ENCODE measurements at regions not wholly inside any gene's neighbourhood (a gene's known extent, or its start where the extent isn't known, plus 50 kb on each side); places are given as distances from the start of the nearest gene placed in this dataset.
A peak's percentile ranks its signal among the peaks of the same experiment; 100 is the strongest.
"Not testable (repeated sequence)": the region's sequence is repeated elsewhere in the genome, so short reads cannot be mapped to it uniquely, and the experiment has no call there.

GRCh38 chr14:47917344-47917954 is 242.0 kb upstream of the MDGA2 start:
- peak; percentile 29 for DNase-seq (ENCODE audit: low read depth)
- in situ Hi-C loops (cut with HindIII; ENCODE audit: low pct_unique_long_range_greater_than_20kb, low sequenced_read_pairs), result no loop called here

GRCh38 chr14:47901141-47901540 is 225.7 kb upstream of the MDGA2 start:
- DNase-seq (ENCODE audit: low read depth); in situ Hi-C loops (cut with HindIII; ENCODE audit: low pct_unique_long_range_greater_than_20kb, low sequenced_read_pairs): not testable (repeated sequence)

- in situ Hi-C loops (cut with HindIII; ENCODE audit: low pct_unique_long_range_greater_than_20kb, low sequenced_read_pairs), result no loop called here
- DNase-seq (ENCODE audit: low read depth), result no peak
Observed at GRCh38 chr14:47899685-47900084, 224.3 kb upstream of the MDGA2 start.

GRCh38 chr14:47874350-47874749 is 198.9 kb upstream of the MDGA2 start:
- DNase-seq (ENCODE audit: low read depth), result no peak
- in situ Hi-C loops (cut with HindIII; ENCODE audit: low pct_unique_long_range_greater_than_20kb, low sequenced_read_pairs), result no loop called here

- DNase-seq (ENCODE audit: low read depth), result no peak
- in situ Hi-C loops (cut with HindIII; ENCODE audit: low pct_unique_long_range_greater_than_20kb, low sequenced_read_pairs), result no loop called here
Observed at GRCh38 chr14:47872588-47872987, 197.2 kb upstream of the MDGA2 start.

- DNase-seq (ENCODE audit: low read depth), result no peak
- in situ Hi-C loops (cut with HindIII; ENCODE audit: low pct_unique_long_range_greater_than_20kb, low sequenced_read_pairs), result no loop called here
Observed at GRCh38 chr14:47863441-47863840, 188.0 kb upstream of the MDGA2 start.

- DNase-seq (ENCODE audit: low read depth), result no peak
- in situ Hi-C loops (cut with HindIII; ENCODE audit: low pct_unique_long_range_greater_than_20kb, low sequenced_read_pairs), result no loop called here
Observed at GRCh38 chr14:47857646-47858045, 182.2 kb upstream of the MDGA2 start.

- DNase-seq (ENCODE audit: low read depth), result no peak
- in situ Hi-C loops (cut with HindIII; ENCODE audit: low pct_unique_long_range_greater_than_20kb, low sequenced_read_pairs), result no loop called here
Observed at GRCh38 chr14:47852278-47852677, 176.9 kb upstream of the MDGA2 start.

GRCh38 chr14:47846008-47846407 is 170.6 kb upstream of the MDGA2 start:
- in situ Hi-C loops (cut with HindIII; ENCODE audit: low pct_unique_long_range_greater_than_20kb, low sequenced_read_pairs), result no loop called here
- DNase-seq (ENCODE audit: low read depth), result no peak

- DNase-seq (ENCODE audit: low read depth), result no peak
- in situ Hi-C loops (cut with HindIII; ENCODE audit: low pct_unique_long_range_greater_than_20kb, low sequenced_read_pairs), result no loop called here
Observed at GRCh38 chr14:47843236-47843635, 167.8 kb upstream of the MDGA2 start.

- in situ Hi-C loops (cut with HindIII; ENCODE audit: low pct_unique_long_range_greater_than_20kb, low sequenced_read_pairs), result no loop called here
- peak; percentile 7 for DNase-seq (ENCODE audit: low read depth)
Observed at GRCh38 chr14:47833011-47833410, 157.6 kb upstream of the MDGA2 start.

- in situ Hi-C loops (cut with HindIII; ENCODE audit: low pct_unique_long_range_greater_than_20kb, low sequenced_read_pairs), result no loop called here
- no peak for DNase-seq (ENCODE audit: low read depth)
Observed at GRCh38 chr14:47826809-47827208, 151.4 kb upstream of the MDGA2 start.

GRCh38 chr14:47822326-47822725 is 146.9 kb upstream of the MDGA2 start:
- DNase-seq (ENCODE audit: low read depth), result no peak
- in situ Hi-C loops (cut with HindIII; ENCODE audit: low pct_unique_long_range_greater_than_20kb, low sequenced_read_pairs), result no loop called here

GRCh38 chr14:47821135-47821534 is 145.7 kb upstream of the MDGA2 start:
- in situ Hi-C loops (cut with HindIII; ENCODE audit: low pct_unique_long_range_greater_than_20kb, low sequenced_read_pairs), result no loop called here
- DNase-seq (ENCODE audit: low read depth), result no peak

GRCh38 chr14:47790477-47790876 is 115.1 kb upstream of the MDGA2 start:
- DNase-seq (ENCODE audit: low read depth), result no peak
- in situ Hi-C loops (cut with HindIII; ENCODE audit: low pct_unique_long_range_greater_than_20kb, low sequenced_read_pairs), result no loop called here

GRCh38 chr14:47785058-47785457 is 109.7 kb upstream of the MDGA2 start:
- DNase-seq (ENCODE audit: low read depth), result no peak
- in situ Hi-C loops (cut with HindIII; ENCODE audit: low pct_unique_long_range_greater_than_20kb, low sequenced_read_pairs), result no loop called here

- in situ Hi-C loops (cut with HindIII; ENCODE audit: low pct_unique_long_range_greater_than_20kb, low sequenced_read_pairs), result no loop called here
- no peak for DNase-seq (ENCODE audit: low read depth)
Observed at GRCh38 chr14:47778631-47779030, 103.2 kb upstream of the MDGA2 start.

GRCh38 chr14:47772652-47773051 is 97.2 kb upstream of the MDGA2 start:
- in situ Hi-C loops (cut with HindIII; ENCODE audit: low pct_unique_long_range_greater_than_20kb, low sequenced_read_pairs), result no loop called here
- no peak for DNase-seq (ENCODE audit: low read depth)

- in situ Hi-C loops (cut with HindIII; ENCODE audit: low pct_unique_long_range_greater_than_20kb, low sequenced_read_pairs), result no loop called here
Observed at GRCh38 chr14:47763188-47763854, 87.9 kb upstream of the MDGA2 start.

GRCh38 chr14:47746986-47747385 is 71.6 kb upstream of the MDGA2 start:
- no peak for DNase-seq (ENCODE audit: low read depth)
- in situ Hi-C loops (cut with HindIII; ENCODE audit: low pct_unique_long_range_greater_than_20kb, low sequenced_read_pairs), result no loop called here

More at GRCh38 chr14:47763188-47763854, 87.9 kb upstream of the MDGA2 start:
- no peak for DNase-seq (ENCODE audit: low read depth)
